ENCODE measurements at regions not wholly inside any gene's neighbourhood (a gene's known extent, or its start where the extent isn't known, plus 50 kb on each side); places are given as distances from the start of the nearest gene placed in this dataset.

GRCh38 chr17:6196355-6196754, 126.2 kb downstream of the WSCD1 start:
- Mint-ChIP-seq H3K27me3 (peaks cover 5% of the 10 kb centered on the region), H3K36me3 (ENCODE audit: low read depth) (no peaks in the 10 kb centered on the region), H3K4me3 (no peak overlapping the region), H3K27ac (no peak overlapping the region), H3K4me1 (no peaks in the 10 kb centered on the region), H3K9me3 (peaks cover 6% of the 10 kb centered on the region)
- no peak for ATAC-seq (replicated peaks)

GRCh38 chr17:6195123-6195522, 124.9 kb downstream of the WSCD1 start:
- ATAC-seq (replicated peaks) = no peak
- H3K27me3 Mint-ChIP-seq = peaks cover 3% of the 10 kb centered on the region

GRCh38 chr17:6191405-6192324, 121.5 kb downstream of the WSCD1 start:
- Mint-ChIP-seq H3K27me3 (peaks cover 14% of the 10 kb centered on the region), H3K36me3 (ENCODE audit: low read depth) (no peaks in the 10 kb centered on the region), H3K4me3 (no peak overlapping the region), H3K4me1 (no peaks in the 10 kb centered on the region), H3K9me3 (peaks cover 6% of the 10 kb centered on the region), H3K27ac (no peak overlapping the region)
- no peak for ATAC-seq (replicated peaks)

More at GRCh38 chr17:6195123-6195522, 124.9 kb downstream of the WSCD1 start:
- peaks cover 6% of the 10 kb centered on the region for H3K9me3 Mint-ChIP-seq
- no peaks in the 10 kb centered on the region for H3K36me3 Mint-ChIP-seq (ENCODE audit: low read depth)
- no peak overlapping the region for H3K4me3 Mint-ChIP-seq
- H3K27ac Mint-ChIP-seq = no peak overlapping the region
- no peaks in the 10 kb centered on the region for H3K4me1 Mint-ChIP-seq

GRCh38 chr17:6187836-6188235, 117.7 kb downstream of the WSCD1 start:
- ATAC-seq (replicated peaks) = no peak
- H3K27me3 Mint-ChIP-seq = peaks cover 15% of the 10 kb centered on the region
- H3K4me3 Mint-ChIP-seq = no peak overlapping the region
- H3K9me3 Mint-ChIP-seq = no peaks in the 10 kb centered on the region
- no peaks in the 10 kb centered on the region for H3K4me1 Mint-ChIP-seq
- no peaks in the 10 kb centered on the region for H3K36me3 Mint-ChIP-seq (ENCODE audit: low read depth)
- no peak overlapping the region for H3K27ac Mint-ChIP-seq

GRCh38 chr17:6186998-6187397, 116.8 kb downstream of the WSCD1 start:
- Mint-ChIP-seq H3K4me3 (no peak overlapping the region), H3K9me3 (peaks cover under 1% of the 10 kb centered on the region), H3K4me1 (no peaks in the 10 kb centered on the region), H3K27me3 (peaks cover 21% of the 10 kb centered on the region), H3K36me3 (ENCODE audit: low read depth) (no peaks in the 10 kb centered on the region), H3K27ac (no peak overlapping the region)
- ATAC-seq (replicated peaks) = no peak

GRCh38 chr17:6184508-6184907, 114.3 kb downstream of the WSCD1 start:
- no peak overlapping the region for H3K27ac Mint-ChIP-seq
- H3K27me3 Mint-ChIP-seq = peaks cover 28% of the 10 kb centered on the region
- no peak overlapping the region for H3K4me3 Mint-ChIP-seq
- peaks cover 5% of the 10 kb centered on the region for H3K9me3 Mint-ChIP-seq
- H3K36me3 Mint-ChIP-seq (ENCODE audit: low read depth) = no peaks in the 10 kb centered on the region
- no peaks in the 10 kb centered on the region for H3K4me1 Mint-ChIP-seq
- no peak for ATAC-seq (replicated peaks)

- H3K9me3 Mint-ChIP-seq = peaks cover 5% of the 10 kb centered on the region
- no peak for ATAC-seq (replicated peaks)
- peaks cover 28% of the 10 kb centered on the region for H3K27me3 Mint-ChIP-seq
- no peaks in the 10 kb centered on the region for H3K36me3 Mint-ChIP-seq (ENCODE audit: low read depth)
- no peak overlapping the region for H3K4me3 Mint-ChIP-seq
- H3K27ac Mint-ChIP-seq = no peak overlapping the region
- no peaks in the 10 kb centered on the region for H3K4me1 Mint-ChIP-seq
Observed at GRCh38 chr17:6179017-6179416, 108.8 kb downstream of the WSCD1 start.

GRCh38 chr17:6177941-6178694, 107.9 kb downstream of the WSCD1 start:
- Mint-ChIP-seq H3K36me3 (ENCODE audit: low read depth) (no peaks in the 10 kb centered on the region), H3K9me3 (peaks cover 5% of the 10 kb centered on the region), H3K27ac (no peak overlapping the region), H3K4me1 (no peaks in the 10 kb centered on the region), H3K4me3 (no peak overlapping the region), H3K27me3 (peaks cover 32% of the 10 kb centered on the region)
- ATAC-seq (replicated peaks) = no peak
